Endothelial cell (in vitro differentiated cells): ENCODE measurements at regions not wholly inside any gene's neighbourhood (a gene's known extent, or its start where the extent isn't known, plus 50 kb on each side); places are given as distances from the start of the nearest gene placed in this dataset.

Source experiments
- DNase-seq: peaks from one replicate; pipeline ENCODE4 v3.0.0; 2021; ENCODE audit warnings: low spot score
- H3K27ac Mint-ChIP-seq: one replicate; pipeline ENCODE4 v1.8.0; 2021; ENCODE audit warnings: mixed read lengths, inconsistent platforms; ENCODE audit not compliant: unreplicated experiment
- H3K27me3 Mint-ChIP-seq: one replicate; pipeline ENCODE4 v1.8.0; 2021; ENCODE audit warnings: mild to moderate bottlenecking, moderate library complexity, mixed read lengths, inconsistent platforms; ENCODE audit not compliant: unreplicated experiment
- H3K36me3 Mint-ChIP-seq: one replicate; pipeline ENCODE4 v1.8.0; 2021; ENCODE audit warnings: mild to moderate bottlenecking, low read depth, mixed read lengths, inconsistent platforms; ENCODE audit not compliant: unreplicated experiment
- H3K4me1 Mint-ChIP-seq: one replicate; pipeline ENCODE4 v1.8.0; 2021; ENCODE audit warnings: mild to moderate bottlenecking, mixed read lengths, inconsistent platforms; ENCODE audit not compliant: unreplicated experiment
- H3K4me3 Mint-ChIP-seq: one replicate; pipeline ENCODE4 v1.8.0; 2021; ENCODE audit warnings: mild to moderate bottlenecking, mixed read lengths, inconsistent platforms; ENCODE audit not compliant: unreplicated experiment
- H3K9me3 Mint-ChIP-seq: one replicate; pipeline ENCODE4 v1.8.0; 2021; ENCODE audit warnings: mixed read lengths, inconsistent platforms; ENCODE audit not compliant: unreplicated experiment
- TF ChIP-seq, protein P1 (sequence below): fragments of 200-600 bp; sonication (generic); IDR thresholded peaks from one replicate; pipeline ENCODE4 v1.5.0; 2021; ENCODE audit warnings: antibody characterized with exemption; ENCODE audit not compliant: unreplicated experiment

- H3K4me3 Mint-ChIP-seq, result no peak overlapping the region
- DNase-seq, result no peak
- peaks cover under 1% of the 10 kb centered on the region for H3K4me1 Mint-ChIP-seq
- TF ChIP-seq, protein P1, sequence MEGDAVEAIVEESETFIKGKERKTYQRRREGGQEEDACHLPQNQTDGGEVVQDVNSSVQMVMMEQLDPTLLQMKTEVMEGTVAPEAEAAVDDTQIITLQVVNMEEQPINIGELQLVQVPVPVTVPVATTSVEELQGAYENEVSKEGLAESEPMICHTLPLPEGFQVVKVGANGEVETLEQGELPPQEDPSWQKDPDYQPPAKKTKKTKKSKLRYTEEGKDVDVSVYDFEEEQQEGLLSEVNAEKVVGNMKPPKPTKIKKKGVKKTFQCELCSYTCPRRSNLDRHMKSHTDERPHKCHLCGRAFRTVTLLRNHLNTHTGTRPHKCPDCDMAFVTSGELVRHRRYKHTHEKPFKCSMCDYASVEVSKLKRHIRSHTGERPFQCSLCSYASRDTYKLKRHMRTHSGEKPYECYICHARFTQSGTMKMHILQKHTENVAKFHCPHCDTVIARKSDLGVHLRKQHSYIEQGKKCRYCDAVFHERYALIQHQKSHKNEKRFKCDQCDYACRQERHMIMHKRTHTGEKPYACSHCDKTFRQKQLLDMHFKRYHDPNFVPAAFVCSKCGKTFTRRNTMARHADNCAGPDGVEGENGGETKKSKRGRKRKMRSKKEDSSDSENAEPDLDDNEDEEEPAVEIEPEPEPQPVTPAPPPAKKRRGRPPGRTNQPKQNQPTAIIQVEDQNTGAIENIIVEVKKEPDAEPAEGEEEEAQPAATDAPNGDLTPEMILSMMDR, result no peak
- H3K9me3 Mint-ChIP-seq, result no peaks in the 10 kb centered on the region
- H3K36me3 Mint-ChIP-seq, result no peaks in the 10 kb centered on the region
- no peaks in the 10 kb centered on the region for H3K27me3 Mint-ChIP-seq
- H3K27ac Mint-ChIP-seq, result no peak overlapping the region
Measured at GRCh38 chr14:38735005-38735404, 368.0 kb downstream of the SEC23A start.

- Mint-ChIP-seq H3K9me3 (no peaks in the 10 kb centered on the region), H3K27ac (no peak overlapping the region)
- TF ChIP-seq, protein P1, result no peak
Measured at GRCh38 chr14:38731962-38732361, 371.1 kb downstream of the SEC23A start.

DNA sequence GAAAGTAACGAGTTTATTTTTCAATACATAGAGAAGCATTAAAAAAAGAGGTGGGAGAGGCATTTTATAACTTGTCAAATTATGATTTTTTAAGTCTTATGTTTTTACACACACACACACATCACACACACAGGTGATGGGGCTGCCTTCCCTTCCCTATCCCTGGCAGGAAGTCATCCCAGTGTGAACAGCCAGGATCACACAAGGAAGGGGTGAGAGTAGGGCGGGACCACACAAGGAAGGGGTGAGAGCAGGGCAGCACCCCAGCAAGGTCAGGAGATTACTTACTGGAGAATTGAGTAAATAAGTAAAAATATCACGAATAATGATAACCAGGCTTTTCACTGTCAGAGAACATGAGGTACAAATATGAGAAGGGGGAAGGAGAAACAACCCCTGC lies 372.6 kb downstream of the SEC23A start:
- no peaks in the 10 kb centered on the region for H3K9me3 Mint-ChIP-seq
- no peak overlapping the region for H3K27ac Mint-ChIP-seq
- H3K4me1 Mint-ChIP-seq, result no peaks in the 10 kb centered on the region
- no peak overlapping the region for H3K4me3 Mint-ChIP-seq
- H3K36me3 Mint-ChIP-seq, result no peaks in the 10 kb centered on the region
- TF ChIP-seq, protein P1, result no peak
- H3K27me3 Mint-ChIP-seq, result peaks cover 5% of the 10 kb centered on the region
- no peak for DNase-seq

More at GRCh38 chr14:38731962-38732361, 371.1 kb downstream of the SEC23A start:
- Mint-ChIP-seq H3K36me3 (no peaks in the 10 kb centered on the region), H3K27me3 (peaks cover 5% of the 10 kb centered on the region), H3K4me3 (no peak overlapping the region), H3K4me1 (no peaks in the 10 kb centered on the region)
- DNase-seq, result no peak

- Mint-ChIP-seq H3K4me1 (no peaks in the 10 kb centered on the region), H3K9me3 (no peaks in the 10 kb centered on the region), H3K27ac (no peak overlapping the region), H3K4me3 (no peak overlapping the region), H3K27me3 (peaks cover 5% of the 10 kb centered on the region), H3K36me3 (no peaks in the 10 kb centered on the region)
- TF ChIP-seq, protein P1, result no peak
- no peak for DNase-seq
Measured at GRCh38 chr14:38727731-38728130, 375.3 kb downstream of the SEC23A start.

DNA sequence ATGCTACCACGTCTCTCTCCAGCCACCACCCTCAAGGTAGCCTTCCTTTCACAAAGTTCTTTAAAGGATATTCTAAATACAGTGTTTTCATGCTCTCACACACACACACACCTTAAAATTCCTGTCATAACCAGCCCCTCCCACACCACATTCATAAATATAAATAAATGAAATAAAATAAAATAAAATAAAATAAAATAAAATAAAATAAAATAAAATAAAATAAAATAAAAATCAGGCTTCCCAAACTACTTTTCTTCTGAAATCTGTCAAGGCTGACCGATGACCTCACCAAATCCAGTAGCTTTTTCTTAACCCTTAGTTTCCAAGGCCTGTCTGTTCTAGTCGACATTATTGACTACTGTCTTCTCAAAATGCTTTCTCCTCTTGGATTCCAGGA lies 378.4 kb downstream of the SEC23A start:
- H3K9me3 Mint-ChIP-seq, result no peaks in the 10 kb centered on the region
- peaks cover 5% of the 10 kb centered on the region for H3K27me3 Mint-ChIP-seq
- TF ChIP-seq, protein P1, result no peak
- H3K4me1 Mint-ChIP-seq, result no peaks in the 10 kb centered on the region
- no peak overlapping the region for H3K27ac Mint-ChIP-seq
- H3K4me3 Mint-ChIP-seq, result no peak overlapping the region
- no peaks in the 10 kb centered on the region for H3K36me3 Mint-ChIP-seq
- DNase-seq, result no peak
